Endothelial cell of umbilical vein (primary cell): ENCODE measurements at regions not wholly inside any gene's neighbourhood (a gene's known extent, or its start where the extent isn't known, plus 50 kb on each side); places are given as distances from the start of the nearest gene placed in this dataset.

Experiments used
- EZH2 ChIP-seq: IDR thresholded peaks from 2 replicates; pipeline ENCODE4 v1.6.1; 2012; ENCODE audit warnings: borderline replicate concordance, low read depth, mild to moderate bottlenecking, moderate library complexity, low read length, inconsistent platforms; ENCODE audit not compliant: severe bottlenecking
- JUN ChIP-seq: IDR thresholded peaks from 2 replicates; pipeline ENCODE4 v1.6.1; 2011; ENCODE audit warnings: borderline replicate concordance, low read depth; ENCODE audit not compliant: insufficient read length, insufficient read depth
- POLR2A ChIP-seq: IDR thresholded peaks from 2 replicates; pipeline ENCODE4 v1.6.1; 2012; ENCODE audit warnings: low read depth, mild to moderate bottlenecking, control low read depth, low read length
- POLR2AphosphoS5 ChIP-seq: IDR thresholded peaks from 2 replicates; pipeline ENCODE4 v1.6.1; 2012; ENCODE audit warnings: low read depth, mild to moderate bottlenecking, control low read depth, low read length, moderate library complexity; ENCODE audit not compliant: insufficient read depth
- TF ChIP-seq, protein P1 (sequence below), 2 donors: IDR thresholded peaks; 1 replicate in 1 of 2; 2 replicates in 1 of 2; pipeline ENCODE4 v1.5.1; 2011; ENCODE audit warnings: low read length in 2 of 2, mild to moderate bottlenecking in 2 of 2, moderate library complexity in 2 of 2, control low read depth in 1 of 2, inconsistent platforms in 1 of 2, low read depth in 1 of 2; ENCODE audit not compliant: insufficient read depth in 1 of 2; ENCODE audit errors: extremely low read depth in 1 of 2

DNA sequence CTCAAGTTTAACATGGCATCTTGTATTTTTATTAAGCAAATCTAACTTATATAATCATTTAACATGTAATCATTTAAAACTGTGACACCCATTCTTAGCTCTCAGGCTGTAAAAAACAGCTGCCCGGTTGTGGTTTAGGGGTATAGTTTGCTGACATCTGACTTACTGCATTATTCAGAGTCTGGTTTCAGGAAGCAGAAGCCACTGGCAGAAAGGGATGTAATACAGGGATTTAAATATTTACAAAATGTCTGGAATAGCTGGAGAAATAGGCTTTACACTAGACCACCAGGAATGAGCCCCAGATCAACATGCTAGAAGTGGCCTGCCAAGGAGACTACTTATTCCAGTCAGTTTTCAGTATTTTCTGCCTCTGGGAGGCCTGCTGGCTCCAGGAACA is 421.1 kb downstream of the CD109 start:
- TF ChIP-seq, protein P1, sequence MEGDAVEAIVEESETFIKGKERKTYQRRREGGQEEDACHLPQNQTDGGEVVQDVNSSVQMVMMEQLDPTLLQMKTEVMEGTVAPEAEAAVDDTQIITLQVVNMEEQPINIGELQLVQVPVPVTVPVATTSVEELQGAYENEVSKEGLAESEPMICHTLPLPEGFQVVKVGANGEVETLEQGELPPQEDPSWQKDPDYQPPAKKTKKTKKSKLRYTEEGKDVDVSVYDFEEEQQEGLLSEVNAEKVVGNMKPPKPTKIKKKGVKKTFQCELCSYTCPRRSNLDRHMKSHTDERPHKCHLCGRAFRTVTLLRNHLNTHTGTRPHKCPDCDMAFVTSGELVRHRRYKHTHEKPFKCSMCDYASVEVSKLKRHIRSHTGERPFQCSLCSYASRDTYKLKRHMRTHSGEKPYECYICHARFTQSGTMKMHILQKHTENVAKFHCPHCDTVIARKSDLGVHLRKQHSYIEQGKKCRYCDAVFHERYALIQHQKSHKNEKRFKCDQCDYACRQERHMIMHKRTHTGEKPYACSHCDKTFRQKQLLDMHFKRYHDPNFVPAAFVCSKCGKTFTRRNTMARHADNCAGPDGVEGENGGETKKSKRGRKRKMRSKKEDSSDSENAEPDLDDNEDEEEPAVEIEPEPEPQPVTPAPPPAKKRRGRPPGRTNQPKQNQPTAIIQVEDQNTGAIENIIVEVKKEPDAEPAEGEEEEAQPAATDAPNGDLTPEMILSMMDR (IDR thresholded peaks at IDR 0.05; ENCODE audit: extremely low read depth in 1 of 2, insufficient read depth in 1 of 2, low read depth in 1 of 2, low read length in 2 of 2): no peak
- TF ChIP-seq EZH2 (no peak), JUN (no peak), POLR2A (no peak), POLR2AphosphoS5 (no peak)
